K562 (cell line): ENCODE measurements at regions not wholly inside any gene's neighbourhood (a gene's known extent, or its start where the extent isn't known, plus 50 kb on each side); places are given as distances from the start of the nearest gene placed in this dataset.
A peak's percentile ranks its signal among the peaks of the same experiment; 100 is the strongest.

Experiments
- ATAC-seq: fragments of 200-7000 bp; cut with Tn5 transposase; 3 replicates; pipeline ENCODE4 v1.9.1; 2020; ENCODE audit warnings: moderate library complexity
- BruUV-seq: library from RNA; stranded (reverse); fragments of 400-500 nt; replicated peaks from 2 replicates; lab custom pipeline; 2021; lab: Mats Ljungman, UMichigan
- CTCF ChIA-PET: fragments of 300-600 bp; formaldehyde crosslinking; extraction: SDS; loops from one replicate; lab custom pipeline; 2021; ENCODE audit warnings: low intra/inter-chr PET ratio; lab: Yijun Ruan, JAX
- POLR2A ChIA-PET: fragments of 300-600, 350-650 bp; sonication (Branson Sonifier 250); formaldehyde crosslinking; extraction: SDS; loops from one replicate; lab custom pipeline; 2021; ENCODE audit warnings: antibody characterized with exemption, inconsistent platforms; lab: Yijun Ruan, JAX
- DNase-seq, 4 experiments: peaks; one replicate each; pipeline versions ENCODE4 v3.0.0 to v3.0.0-alpha.2; 2011 to 2018; ENCODE audit warnings: low spot score in 3 of 4, mixed read lengths in 3 of 4; ENCODE audit errors: extremely low read depth in 1 of 4
- FAIRE-seq: peaks from 2 replicates; lab custom pipeline; 2011; peaks lifted over from hg19 to GRCh38; lab: Jason Lieb, UNC
- H2AFZ ChIP-seq: 2 replicates; pipeline ENCODE4 v1.6.0; 2011; ENCODE audit warnings: low read depth, low read length, control low read depth, inconsistent platforms
- H3K27ac ChIP-seq: fragments of 200-600 bp; 3 replicates; pipeline ENCODE4 v1.8.0; 2011; ENCODE audit warnings: low read depth, mild to moderate bottlenecking, control low read depth, inconsistent platforms, low read length, moderate library complexity, mixed read lengths; ENCODE audit errors: extremely low read depth
- H3K27me3 ChIP-seq, 2 experiments: fragments of 300-600 bp in 1 of 2; 2 replicates in 1 of 2; 3 replicates in 1 of 2; pipeline versions ENCODE4 v1.6.0 to v1.8.0; 2011; ENCODE audit warnings: inconsistent platforms in 2 of 2, low read length in 2 of 2, mild to moderate bottlenecking in 1 of 2, mixed read lengths in 1 of 2, moderate library complexity in 1 of 2; ENCODE audit not compliant: control insufficient read depth in 2 of 2, insufficient read depth in 2 of 2
- H3K36me3 ChIP-seq: fragments of 300-600 bp; 3 replicates; pipeline ENCODE4 v1.8.0; 2011; ENCODE audit warnings: mild to moderate bottlenecking, low read length, inconsistent platforms; ENCODE audit not compliant: control insufficient read depth, insufficient read depth
- H3K4me1 ChIP-seq, 2 experiments: fragments of 200-600 bp in 1 of 2; replicated peaks in 1 of 2; 2 replicates in 1 of 2; 3 replicates in 1 of 2; pipeline versions ENCODE4 v1.5.1 to v1.8.0; 2011; ENCODE audit warnings: inconsistent platforms in 2 of 2, low read length in 2 of 2, mild to moderate bottlenecking in 1 of 2, mixed read lengths in 1 of 2, moderate library complexity in 1 of 2; ENCODE audit not compliant: control insufficient read depth in 2 of 2, insufficient read depth in 2 of 2
- H3K4me2 ChIP-seq: 2 replicates; pipeline ENCODE4 v1.6.1; 2011; ENCODE audit warnings: low read length, control low read depth, inconsistent platforms, mixed read lengths; ENCODE audit not compliant: insufficient read depth
- H3K4me3 ChIP-seq: fragments of 200-600 bp; sonication (generic), shearing (Covaris generic); 2 replicates; pipeline ENCODE4 v1.5.1; 2016; ENCODE audit warnings: control low read depth, inconsistent platforms
- H3K79me2 ChIP-seq: fragments of 200-600 bp; 3 replicates; pipeline ENCODE4 v1.8.0; 2011; ENCODE audit warnings: low read length, inconsistent platforms; ENCODE audit not compliant: control insufficient read depth, insufficient read depth
- H3K9ac ChIP-seq, 2 experiments: 2 replicates each; pipeline versions ENCODE4 v1.6.0 to v1.6.1; 2011; ENCODE audit warnings: low read depth in 2 of 2, low read length in 2 of 2, control low read depth in 1 of 2, inconsistent platforms in 1 of 2, mild to moderate bottlenecking in 1 of 2, mixed read lengths in 1 of 2; ENCODE audit not compliant: insufficient read depth in 1 of 2
- H3K9me1 ChIP-seq: one replicate; pipeline ENCODE4 v1.6.0; 2011; ENCODE audit warnings: inconsistent platforms, mild to moderate bottlenecking, low read length, moderate library complexity; ENCODE audit not compliant: control insufficient read depth, insufficient read depth
- H3K9me3 ChIP-seq: replicated peaks from 2 replicates; pipeline ENCODE4 v1.5.1; 2011; ENCODE audit warnings: low read depth, low read length, inconsistent platforms; ENCODE audit not compliant: control insufficient read depth, insufficient read depth
- H4K20me1 ChIP-seq: replicated peaks from 2 replicates; pipeline ENCODE4 v1.6.1; 2011; ENCODE audit warnings: low read length, inconsistent platforms, mixed read lengths; ENCODE audit not compliant: control insufficient read depth, insufficient read depth
- ATF1 ChIP-seq, 2 experiments: fragments of 450-650 bp in 1 of 2; IDR thresholded peaks; 2 replicates each; pipeline ENCODE4 v1.6.1; 2016; ENCODE audit warnings: missing compliant biosample characterization in 1 of 2, missing genetic modification characterization in 1 of 2
- RREB1 ChIP-seq: fragments of 250-450 bp; sonication (Bioruptor Pico); IDR thresholded peaks from 2 replicates; pipeline ENCODE4 v1.4.0; 2020
- ZNF146 ChIP-seq: IDR thresholded peaks from one replicate; pipeline ENCODE4 v1.6.1; 2018; ENCODE audit warnings: missing compliant biosample characterization; ENCODE audit not compliant: unreplicated experiment
- ZNF551 ChIP-seq: fragments of 250-450 bp; sonication (Bioruptor Pico); IDR thresholded peaks from 2 replicates; pipeline ENCODE4 v1.5.0; 2021; ENCODE audit warnings: mild to moderate bottlenecking, moderate library complexity
- ZNF780A ChIP-seq: fragments of 250-450 bp; sonication (Bioruptor Pico); IDR thresholded peaks from 2 replicates; pipeline ENCODE4 v1.5.0; 2021; ENCODE audit warnings: mild to moderate bottlenecking
- WGBS: fragments of 100-300 bp; shearing (Covaris generic); methylation state at CpG from one replicate; pipeline ENCODE4 v1.1.6; 2016; ENCODE audit warnings: low coverage, mixed read lengths; ENCODE audit not compliant: insufficient coverage; ENCODE audit errors: missing lambda C conversion rate; 5-methylcytosine and 5-hydroxymethylcytosine counted together
- in situ Hi-C: fragments of 300-500 bp; cut with MboI; formaldehyde crosslinking; loops from 4 replicates; pipeline ENCODE4 v1.15.0; 2018; ENCODE audit warnings: inconsistent platforms, mixed read lengths
- intact Hi-C: fragments of 100-400 bp; cut with micrococcal nuclease; formaldehyde crosslinking; loops from 2 replicates; pipeline ENCODE4 v1.14.2; 2022

GRCh38 chr4:188818300-188818699 lies 679.1 kb downstream of the TRIML1 start:
- Histone ChIP-seq H3K4me1 (no peaks in the 10 kb centered on the region), H3K36me3 (no peaks in the 10 kb centered on the region), H3K9me1 (no peaks in the 10 kb centered on the region), H3K4me3 (no peak overlapping the region), H3K79me2 (no peaks in the 10 kb centered on the region), H3K9ac (no peak overlapping the region), H2AFZ (no peak overlapping the region), H3K9me3 (no peaks in the 10 kb centered on the region; the same call in 1 of the 2 replicates), H4K20me1 (no peaks in the 10 kb centered on the region), H3K27ac (no peak overlapping the region), H3K27me3 (no peaks in the 10 kb centered on the region), H3K4me2 (no peak overlapping the region)
- intact Hi-C loops (no loop called here), in situ Hi-C loops (no loop called here)
- CTCF ChIA-PET, result no interaction called here
- DNase-seq, result no peak
- no peak for ATAC-seq
- FAIRE-seq, result no peak
- no TSS peak for BruUV-seq
- TF ChIP-seq RREB1, result no peak
- TF ChIP-seq ZNF146 (CRISPR knock-in tag), result no peak
- TF ChIP-seq ATF1 (CRISPR knock-in tag; IDR thresholded peaks at IDR 0.05), result no peak
- TF ChIP-seq ATF1 (tag; IDR thresholded peaks at IDR 0.05), result peak; percentile 57
- no peak for TF ChIP-seq ZNF551 (CRISPR knock-in tag)
- TF ChIP-seq ZNF780A (CRISPR knock-in tag), result no peak
- POLR2A ChIA-PET, result no interaction called here
- under 1% methylated on average over 6 of the region's 6 CpGs for WGBS
